HCT116 (cell line): ENCODE measurements at regions not wholly inside any gene's neighbourhood (a gene's known extent, or its start where the extent isn't known, plus 50 kb on each side); places are given as distances from the start of the nearest gene placed in this dataset.

Experiments
- ATAC-seq: fragments of 200-7000 bp; cut with Tn5 transposase; 2 replicates; pipeline ENCODE4 v1.9.1; 2020; ENCODE audit warnings: mild to moderate bottlenecking, moderate library complexity
- BruUV-seq: library from RNA; stranded (reverse); fragments of 400-500 nt; replicated peaks from 2 replicates; lab custom pipeline; 2021; lab: Mats Ljungman, UMichigan
- CTCF ChIA-PET: fragments of 300-600 bp; sonication (Branson Sonifier 250); formaldehyde crosslinking; loops from one replicate; lab custom pipeline; 2021; ENCODE audit warnings: antibody characterized with exemption; lab: Charles Lee
- POLR2A ChIA-PET: fragments of 300-600, 350-600 bp; sonication (Branson Sonifier 250); formaldehyde crosslinking; loops from one replicate; lab custom pipeline; 2021; ENCODE audit warnings: antibody characterized with exemption; lab: Charles Lee
- RAD21 ChIA-PET, 2 experiments: fragments of 300-600 bp; sonication (Branson Sonifier 250); formaldehyde crosslinking; loops; one replicate each; lab custom pipeline; 2023; ENCODE audit warnings: low total read pairs in 2 of 2; ENCODE audit not compliant: uncharacterized antibody in 2 of 2, unreplicated experiment in 2 of 2, low non-redundant PET in 1 of 2; lab: Charles Lee
- DNase-seq: peaks from one replicate; pipeline ENCODE4 v3.0.0-alpha.2; 2010; ENCODE audit warnings: low read depth, low spot score
- H2AFZ ChIP-seq: fragments of 200-600 bp; shearing (Covaris generic), sonication (generic); 2 replicates; pipeline ENCODE4 v1.6.1; 2017; ENCODE audit warnings: low read depth, mixed run types, mixed read lengths, antibody characterized with exemption, low read length; ENCODE audit not compliant: poor library complexity, severe bottlenecking
- H3K27ac ChIP-seq: 2 replicates; pipeline ENCODE4 v1.5.1; 2012; ENCODE audit warnings: low read depth, low read length
- H3K27me3 ChIP-seq: fragments of 200-600 bp; sonication (generic); 2 replicates; pipeline ENCODE4 v1.6.1; 2016; ENCODE audit warnings: mixed run types, low read length, mixed read lengths; ENCODE audit not compliant: insufficient read depth
- H3K36me3 ChIP-seq, 2 experiments: fragments of 200-500 bp in 1 of 2; fragments of 200-600 bp in 1 of 2; sonication (Bioruptor generic) in 1 of 2; sonication (generic) in 1 of 2; 2 replicates each; pipeline versions ENCODE4 v1.5.1 to v1.6.1; 2014 to 2016; ENCODE audit warnings: low read length in 2 of 2, inconsistent platforms in 1 of 2, mixed read lengths in 1 of 2, mixed run types in 1 of 2; ENCODE audit not compliant: insufficient read depth in 2 of 2, control insufficient read depth in 1 of 2
- H3K4me1 ChIP-seq, 2 experiments: fragments of 200-600 bp in 1 of 2; sonication (generic) in 1 of 2; 2 replicates each; pipeline versions ENCODE4 v1.5.1 to v1.6.1; 2012 to 2017; ENCODE audit warnings: low read length in 2 of 2, inconsistent platforms in 1 of 2, mild to moderate bottlenecking in 1 of 2, mixed read lengths in 1 of 2, mixed run types in 1 of 2, moderate library complexity in 1 of 2; ENCODE audit not compliant: insufficient read depth in 2 of 2, control insufficient read depth in 1 of 2
- H3K4me2 ChIP-seq: fragments of 200-600 bp; sonication (generic); 2 replicates; pipeline ENCODE4 v1.6.1; 2017; ENCODE audit warnings: mixed run types, low read length, mixed read lengths
- H3K4me3 ChIP-seq, 2 experiments: fragments of 200-600 bp in 1 of 2; sonication (generic) in 1 of 2; replicated peaks in 1 of 2; 2 replicates each; pipeline ENCODE4 v1.5.1; 2011 to 2016; ENCODE audit warnings: low read length in 2 of 2, control low read depth in 1 of 2, low read depth in 1 of 2, mild to moderate bottlenecking in 1 of 2, mixed read lengths in 1 of 2, mixed run types in 1 of 2
- H3K79me2 ChIP-seq: fragments of 200-600 bp; sonication (generic); 2 replicates; pipeline ENCODE4 v1.6.1; 2017; ENCODE audit warnings: mild to moderate bottlenecking, mixed run types, low read length, moderate library complexity, mixed read lengths; ENCODE audit not compliant: insufficient read depth
- H3K9ac ChIP-seq: fragments of 200-600 bp; sonication (generic); 2 replicates; pipeline ENCODE4 v1.6.1; 2016; ENCODE audit warnings: low read length, mixed read lengths
- H3K9me2 ChIP-seq: fragments of 200-600 bp; sonication (generic), shearing (Covaris generic); 2 replicates; pipeline ENCODE4 v1.6.1; 2017; ENCODE audit warnings: mixed run types, mild to moderate bottlenecking, moderate library complexity; ENCODE audit not compliant: insufficient read depth
- H3K9me3 ChIP-seq, 2 experiments: fragments of 200-500 bp in 1 of 2; fragments of 200-600 bp in 1 of 2; sonication (Bioruptor generic) in 1 of 2; sonication (generic) in 1 of 2; 2 replicates each; pipeline ENCODE4 v1.6.1; 2014 to 2017; ENCODE audit warnings: low read length in 2 of 2, mixed read lengths in 2 of 2, inconsistent platforms in 1 of 2, low read depth in 1 of 2, mild to moderate bottlenecking in 1 of 2, mixed run types in 1 of 2, moderate library complexity in 1 of 2; ENCODE audit not compliant: control insufficient read depth in 1 of 2, insufficient read depth in 1 of 2
- H4K20me1 ChIP-seq: fragments of 200-600 bp; sonication (generic), shearing (Covaris generic); 2 replicates; pipeline ENCODE4 v1.6.1; 2017; ENCODE audit warnings: mixed run types, mild to moderate bottlenecking, moderate library complexity; ENCODE audit not compliant: insufficient read depth
- EZH2 ChIP-seq: fragments of 200-600 bp; sonication (generic); IDR thresholded peaks from 2 replicates; pipeline ENCODE4 v1.6.1; 2017; ENCODE audit warnings: antibody characterized with exemption, mixed run types
- EZH2phosphoT487 ChIP-seq: fragments of 200-600 bp; IDR thresholded peaks from 2 replicates; pipeline ENCODE4 v1.6.1; 2018; ENCODE audit warnings: antibody characterized with exemption, borderline replicate concordance
- JUND ChIP-seq: IDR thresholded peaks from 2 replicates; pipeline ENCODE4 v1.6.1; 2012
- SIN3A ChIP-seq: IDR thresholded peaks from 2 replicates; pipeline ENCODE4 v1.6.1; 2012; ENCODE audit warnings: low read depth
- ZBTB33 ChIP-seq: IDR thresholded peaks from 2 replicates; pipeline ENCODE4 v1.6.1; 2011; ENCODE audit warnings: mild to moderate bottlenecking, low read length, moderate library complexity; ENCODE audit not compliant: insufficient replicate concordance; ENCODE audit errors: extremely low read depth
- ZFX ChIP-seq: fragments of 450-650 bp; IDR thresholded peaks from 2 replicates; pipeline ENCODE4 v1.6.1; 2017
- intact Hi-C: fragments of 100-400 bp; cut with micrococcal nuclease; formaldehyde crosslinking; loops from 2 replicates; pipeline ENCODE4 v1.10.0; 2022
- TF ChIP-seq, protein P1 (sequence below): IDR thresholded peaks from 2 replicates; pipeline ENCODE4 v1.6.1; 2012; ENCODE audit warnings: low read depth
- TF ChIP-seq, protein P2 (sequence below): IDR thresholded peaks from 2 replicates; pipeline ENCODE4 v1.6.1; 2012

DNA sequence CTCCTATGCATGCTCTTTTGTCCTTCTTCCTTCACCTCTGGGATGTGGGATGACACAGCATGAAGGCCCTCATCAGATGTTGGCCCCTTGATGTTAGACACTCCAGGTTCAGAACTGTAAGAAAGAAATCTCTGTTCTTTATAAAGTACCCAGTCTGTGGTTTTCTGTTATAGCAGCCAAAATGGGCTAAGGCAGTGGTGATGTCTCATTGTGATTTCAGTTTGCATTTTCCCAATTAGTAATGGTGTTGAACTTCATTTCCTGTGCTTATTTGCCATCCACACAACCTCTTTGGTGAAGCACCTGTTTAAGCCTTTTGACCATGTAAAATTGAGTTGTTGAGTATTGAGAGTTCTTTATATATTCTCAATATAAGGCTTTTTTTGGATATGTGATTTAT is 129.3 kb upstream of the C1orf174 start:
- Histone ChIP-seq H3K4me3 (no peak overlapping the region), H3K4me2 (no peak overlapping the region), H2AFZ (no peak overlapping the region), H3K79me2 (no peaks in the 10 kb centered on the region), H3K9ac (no peak overlapping the region), H4K20me1 (no peaks in the 10 kb centered on the region), H3K9me3 (no peaks in the 10 kb centered on the region), H3K27ac (no peak overlapping the region), H3K9me2 (no peaks in the 10 kb centered on the region), H3K4me1 (no peaks in the 10 kb centered on the region), H3K36me3 (no peaks in the 10 kb centered on the region), H3K27me3 (peaks cover 13% of the 10 kb centered on the region)
- intact Hi-C loops = no loop called here
- ChIA-PET RAD21 (no interaction called here), CTCF (no interaction called here), POLR2A (no interaction called here)
- no peak for DNase-seq
- no peak for ATAC-seq
- BruUV-seq = no TSS peak
- no peak for TF ChIP-seq SIN3A
- TF ChIP-seq, protein P1, sequence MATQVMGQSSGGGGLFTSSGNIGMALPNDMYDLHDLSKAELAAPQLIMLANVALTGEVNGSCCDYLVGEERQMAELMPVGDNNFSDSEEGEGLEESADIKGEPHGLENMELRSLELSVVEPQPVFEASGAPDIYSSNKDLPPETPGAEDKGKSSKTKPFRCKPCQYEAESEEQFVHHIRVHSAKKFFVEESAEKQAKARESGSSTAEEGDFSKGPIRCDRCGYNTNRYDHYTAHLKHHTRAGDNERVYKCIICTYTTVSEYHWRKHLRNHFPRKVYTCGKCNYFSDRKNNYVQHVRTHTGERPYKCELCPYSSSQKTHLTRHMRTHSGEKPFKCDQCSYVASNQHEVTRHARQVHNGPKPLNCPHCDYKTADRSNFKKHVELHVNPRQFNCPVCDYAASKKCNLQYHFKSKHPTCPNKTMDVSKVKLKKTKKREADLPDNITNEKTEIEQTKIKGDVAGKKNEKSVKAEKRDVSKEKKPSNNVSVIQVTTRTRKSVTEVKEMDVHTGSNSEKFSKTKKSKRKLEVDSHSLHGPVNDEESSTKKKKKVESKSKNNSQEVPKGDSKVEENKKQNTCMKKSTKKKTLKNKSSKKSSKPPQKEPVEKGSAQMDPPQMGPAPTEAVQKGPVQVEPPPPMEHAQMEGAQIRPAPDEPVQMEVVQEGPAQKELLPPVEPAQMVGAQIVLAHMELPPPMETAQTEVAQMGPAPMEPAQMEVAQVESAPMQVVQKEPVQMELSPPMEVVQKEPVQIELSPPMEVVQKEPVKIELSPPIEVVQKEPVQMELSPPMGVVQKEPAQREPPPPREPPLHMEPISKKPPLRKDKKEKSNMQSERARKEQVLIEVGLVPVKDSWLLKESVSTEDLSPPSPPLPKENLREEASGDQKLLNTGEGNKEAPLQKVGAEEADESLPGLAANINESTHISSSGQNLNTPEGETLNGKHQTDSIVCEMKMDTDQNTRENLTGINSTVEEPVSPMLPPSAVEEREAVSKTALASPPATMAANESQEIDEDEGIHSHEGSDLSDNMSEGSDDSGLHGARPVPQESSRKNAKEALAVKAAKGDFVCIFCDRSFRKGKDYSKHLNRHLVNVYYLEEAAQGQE = no peak
- TF ChIP-seq, protein P2, sequence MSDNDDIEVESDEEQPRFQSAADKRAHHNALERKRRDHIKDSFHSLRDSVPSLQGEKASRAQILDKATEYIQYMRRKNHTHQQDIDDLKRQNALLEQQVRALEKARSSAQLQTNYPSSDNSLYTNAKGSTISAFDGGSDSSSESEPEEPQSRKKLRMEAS = no peak
- no peak for TF ChIP-seq EZH2
- TF ChIP-seq ZBTB33 = no peak
- TF ChIP-seq JUND = no peak
- TF ChIP-seq ZFX = no peak
- TF ChIP-seq EZH2phosphoT487 = no peak
